ENCODE measurements at regions not wholly inside any gene's neighbourhood (a gene's known extent, or its start where the extent isn't known, plus 50 kb on each side); places are given as distances from the start of the nearest gene placed in this dataset.

GRCh38 chr2:107576991-107577390 is 249.7 kb upstream of the RGPD4 start:
- DNase-seq (ENCODE audit: low spot score) = no peak
- no TSS peak for BruUV-seq (replicated peaks)
- Histone ChIP-seq H4K20me1 (ENCODE audit: insufficient read depth, low read length) (no peaks in the 10 kb centered on the region), H3K4me3 (ENCODE audit: low read depth, low read length, poor library complexity, severe bottlenecking) (no peak overlapping the region), H3K4me2 (ENCODE audit: low read length) (no peak overlapping the region), H2AFZ (ENCODE audit: low read length) (no peak overlapping the region), H3K27ac (ENCODE audit: low read depth, low read length, poor library complexity, severe bottlenecking) (no peak overlapping the region), H3K4me1 (ENCODE audit: insufficient read depth, low read length, poor library complexity, severe bottlenecking) (no peaks in the 10 kb centered on the region), H3K9me2 (ENCODE audit: insufficient read depth, low read length) (no peaks in the 10 kb centered on the region), H3K36me3 (ENCODE audit: insufficient read depth, low read length) (no peaks in the 10 kb centered on the region), H3K9me3 (ENCODE audit: low read length) (no peaks in the 10 kb centered on the region), H3K79me2 (ENCODE audit: insufficient read depth, low read depth, low read length) (no peaks in the 10 kb centered on the region)
- intact Hi-C loops (cut with micrococcal nuclease; ENCODE audit: unreplicated experiment) = no loop called here
- TF ChIP-seq CTCF (conservative IDR thresholded peaks at IDR 0.05; ENCODE audit: low read length) = no peak
- TF ChIP-seq EZH2phosphoT487 (IDR thresholded peaks at IDR 0.05; ENCODE audit: borderline replicate concordance, low read depth, low read length) = no peak
- ChIA-PET POLR2A (interaction anchor here (0.7 kb wide), 1 partner anchor 32 kb away, joined by 3 read pairs; no protein-coding TSS in a partner anchor), CTCF (ENCODE audit: unreplicated experiment) (no interaction called here)

GRCh38 chr2:107582487-107582886 is 244.2 kb upstream of the RGPD4 start:
- DNase-seq (ENCODE audit: low spot score) = no peak
- no peak overlapping the region for H3K4me2 ChIP-seq (ENCODE audit: low read length)
- ChIA-PET POLR2A (no interaction called here), CTCF (ENCODE audit: unreplicated experiment) (no interaction called here)
- BruUV-seq (replicated peaks) = no TSS peak
- no peak overlapping the region for H3K4me3 ChIP-seq (ENCODE audit: low read depth, low read length, poor library complexity, severe bottlenecking)
- H2AFZ ChIP-seq (ENCODE audit: low read length) = no peak overlapping the region
- H3K79me2 ChIP-seq (ENCODE audit: insufficient read depth, low read depth, low read length) = no peaks in the 10 kb centered on the region
- TF ChIP-seq EZH2phosphoT487 (IDR thresholded peaks at IDR 0.05; ENCODE audit: borderline replicate concordance, low read depth, low read length) (no peak), CTCF (conservative IDR thresholded peaks at IDR 0.05; ENCODE audit: low read length) (no peak)
- H3K9me3 ChIP-seq (ENCODE audit: low read length) = no peaks in the 10 kb centered on the region
- no peaks in the 10 kb centered on the region for H4K20me1 ChIP-seq (ENCODE audit: insufficient read depth, low read length)
- no peaks in the 10 kb centered on the region for H3K36me3 ChIP-seq (ENCODE audit: insufficient read depth, low read length)
- H3K4me1 ChIP-seq (ENCODE audit: insufficient read depth, low read length, poor library complexity, severe bottlenecking) = no peaks in the 10 kb centered on the region
- intact Hi-C loops (cut with micrococcal nuclease; ENCODE audit: unreplicated experiment) = no loop called here
- no peaks in the 10 kb centered on the region for H3K9me2 ChIP-seq (ENCODE audit: insufficient read depth, low read length)
- no peak overlapping the region for H3K27ac ChIP-seq (ENCODE audit: low read depth, low read length, poor library complexity, severe bottlenecking)

- Histone ChIP-seq H3K9me3 (ENCODE audit: low read length) (no peaks in the 10 kb centered on the region), H3K9me2 (ENCODE audit: insufficient read depth, low read length) (no peaks in the 10 kb centered on the region), H2AFZ (ENCODE audit: low read length) (no peak overlapping the region), H3K79me2 (ENCODE audit: insufficient read depth, low read depth, low read length) (no peaks in the 10 kb centered on the region), H3K4me1 (ENCODE audit: insufficient read depth, low read length, poor library complexity, severe bottlenecking) (no peaks in the 10 kb centered on the region), H3K27ac (ENCODE audit: low read depth, low read length, poor library complexity, severe bottlenecking) (no peak overlapping the region), H3K4me3 (ENCODE audit: low read depth, low read length, poor library complexity, severe bottlenecking) (no peak overlapping the region), H3K4me2 (ENCODE audit: low read length) (no peak overlapping the region), H3K36me3 (ENCODE audit: insufficient read depth, low read length) (no peaks in the 10 kb centered on the region), H4K20me1 (ENCODE audit: insufficient read depth, low read length) (no peaks in the 10 kb centered on the region)
- POLR2A ChIA-PET = no interaction called here
- TF ChIP-seq CTCF (conservative IDR thresholded peaks at IDR 0.05; ENCODE audit: low read length) = no peak
- no peak for TF ChIP-seq EZH2phosphoT487 (IDR thresholded peaks at IDR 0.05; ENCODE audit: borderline replicate concordance, low read depth, low read length)
- no peak for DNase-seq (ENCODE audit: low spot score)
- intact Hi-C loops (cut with micrococcal nuclease; ENCODE audit: unreplicated experiment) = no loop called here
- no TSS peak for BruUV-seq (replicated peaks)
- CTCF ChIA-PET (ENCODE audit: unreplicated experiment) = no interaction called here
Measured at GRCh38 chr2:107584577-107584976, 242.1 kb upstream of the RGPD4 start.
